A549 (cell line): ENCODE measurements at regions not wholly inside any gene's neighbourhood (a gene's known extent, or its start where the extent isn't known, plus 50 kb on each side); places are given as distances from the start of the nearest gene placed in this dataset.

Experiments used
- CTCF ChIP-seq: fragments of >200 bp; sonication (Bioruptor Twin); formaldehyde crosslinking; IDR thresholded peaks from 3 replicates; pipeline ENCODE4 v1.5.1; 2016
- HDAC2 ChIP-seq: fragments of 200-600 bp; sonication (generic); IDR thresholded peaks from 2 replicates; pipeline ENCODE4 v1.6.1; 2016

- no peak for TF ChIP-seq CTCF
- no peak for TF ChIP-seq HDAC2
These were observed 91.2 kb upstream of the EXOC2 start for GRCh38 chr6:783966-784735.
